Liver (tissue), 7 donors: ENCODE measurements at regions not wholly inside any gene's neighbourhood (a gene's known extent, or its start where the extent isn't known, plus 50 kb on each side); places are given as distances from the start of the nearest gene placed in this dataset. TPM values are rescaled to one million over a fixed set of nuclear protein-coding genes. Genes with fewer than 3 reads are reported as not detected.
"Not testable (repeated sequence)": the region's sequence is repeated elsewhere in the genome, so short reads cannot be mapped to it uniquely, and the experiment has no call there.

Experiments
- DNase-seq: peaks from one replicate; pipeline ENCODE4 v3.0.0-alpha.2; 2017; ENCODE audit warnings: low spot score
- H3K27ac ChIP-seq, 2 donors: one replicate each; pipeline ENCODE4 v1.7.0; 2013; ENCODE audit warnings: inconsistent platforms in 2 of 2, low read length in 2 of 2, control low read depth in 1 of 2, low read depth in 1 of 2, mild to moderate bottlenecking in 1 of 2
- H3K27me3 ChIP-seq, 4 donors: one replicate each; pipeline versions ENCODE4 v1.6.1 to v1.7.0; 2013; ENCODE audit warnings: low read length in 3 of 4, inconsistent platforms in 1 of 4, mild to moderate bottlenecking in 1 of 4, moderate library complexity in 1 of 4; ENCODE audit not compliant: control insufficient read depth in 4 of 4, insufficient read depth in 4 of 4
- H3K36me3 ChIP-seq, 4 donors: one replicate each; pipeline versions ENCODE4 v1.6.1 to v1.7.0; 2013; ENCODE audit warnings: low read length in 3 of 4, mild to moderate bottlenecking in 3 of 4, low read depth in 1 of 4, moderate library complexity in 1 of 4; ENCODE audit not compliant: control insufficient read depth in 4 of 4, insufficient read depth in 3 of 4
- H3K4me1 ChIP-seq, 4 donors: one replicate each; pipeline versions ENCODE4 v1.6.1 to v1.7.0; 2013; ENCODE audit warnings: low read length in 3 of 4, mild to moderate bottlenecking in 3 of 4, moderate library complexity in 1 of 4; ENCODE audit not compliant: control insufficient read depth in 4 of 4, insufficient read depth in 4 of 4
- H3K4me3 ChIP-seq, 3 donors: one replicate each; pipeline versions ENCODE4 v1.6.1 to v1.7.0; 2013; ENCODE audit warnings: low read length in 3 of 3, control low read depth in 1 of 3, low read depth in 1 of 3, mild to moderate bottlenecking in 1 of 3
- H3K9ac ChIP-seq, 2 donors: one replicate each; pipeline ENCODE4 v1.7.0; 2013; ENCODE audit warnings: low read length in 2 of 2, mild to moderate bottlenecking in 2 of 2, moderate library complexity in 2 of 2, control low read depth in 1 of 2, low read depth in 1 of 2
- H3K9me3 ChIP-seq, 4 donors: one replicate each; pipeline versions ENCODE4 v1.6.1 to v1.7.0; 2013; ENCODE audit warnings: low read length in 3 of 4; ENCODE audit not compliant: control insufficient read depth in 4 of 4
- WGBS: extraction: QIAGEN DNeasy Blood & Tissue Kit; methylation state at CpG from one replicate; pipeline ENCODE4 v1.1.7; 2013; 5-methylcytosine and 5-hydroxymethylcytosine counted together
- small RNA-seq: library from RNA; depleted of rRNA; stranded (forward); fragments of <200 nt; gene quantifications from one replicate; pipeline ENCODE3, GENCODE V24; 2014
- donor health status: healthy.
- donor health status: healthy.
- donor health status: healthy.

- H3K4me3 ChIP-seq, DNase-seq, H3K9me3 ChIP-seq, H3K9ac ChIP-seq, H3K36me3 ChIP-seq, H3K27ac ChIP-seq, H3K4me1 ChIP-seq, H3K27me3 ChIP-seq: not testable (repeated sequence)
- 86% methylated on average over 37 of the region's 37 CpGs for WGBS
Observed at GRCh38 chr15:34488973-34489959, 51.7 kb upstream of the GOLGA8A start.

Small RNAs in the stretch of these regions (small RNA-seq; reads per million reads assigned to genes)
- gene MIR1233-2: not detected
